HG03342 (cell line): ENCODE measurements at regions not wholly inside any gene's neighbourhood (a gene's known extent, or its start where the extent isn't known, plus 50 kb on each side); places are given as distances from the start of the nearest gene placed in this dataset.

Experiments used
- ATAC-seq: cut with Tn5 transposase; IDR thresholded peaks from one replicate; pipeline ENCODE4 v1.9.1; 2021; ENCODE audit warnings: mild to moderate bottlenecking, moderate library complexity; ENCODE audit not compliant: unreplicated experiment

DNA sequence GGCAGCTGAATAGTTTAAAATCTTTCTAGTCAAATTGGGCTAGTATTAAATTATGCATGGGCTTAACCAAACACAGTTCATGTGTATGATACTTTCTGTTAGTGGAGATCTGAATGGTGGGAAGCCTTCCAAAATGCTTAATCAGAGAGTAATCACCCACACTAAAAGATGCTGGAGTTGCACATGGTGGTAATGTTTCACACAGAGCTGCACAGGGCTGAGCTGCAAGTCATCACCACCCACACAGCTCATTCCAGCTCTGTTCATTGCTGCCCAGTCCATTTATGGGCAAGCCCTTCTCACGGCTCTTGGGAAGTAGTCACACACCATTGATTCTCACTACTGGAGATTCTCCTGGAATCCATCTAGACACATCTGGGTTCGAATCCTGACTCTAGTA lies 351.5 kb upstream of the KCNN2 start:
- no peak for ATAC-seq

DNA sequence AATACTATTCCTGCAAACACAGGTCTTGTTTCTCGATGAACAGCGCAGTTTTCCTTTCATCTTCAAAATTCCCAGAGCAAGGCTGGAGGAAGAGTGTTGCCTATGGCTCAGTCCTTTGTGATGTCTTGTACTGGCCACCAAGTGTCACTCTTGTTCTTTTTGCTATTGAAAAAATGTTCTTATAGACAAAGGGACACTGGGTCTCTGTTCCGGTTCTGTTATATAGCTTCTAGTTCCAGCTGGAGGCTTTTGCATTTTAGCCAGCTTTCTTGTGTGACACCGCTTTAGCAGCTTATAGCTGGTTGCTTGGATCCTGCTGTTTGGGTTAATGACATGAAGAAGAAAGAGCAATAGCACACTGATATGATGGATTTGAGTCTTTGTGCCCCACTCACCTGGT lies 343.7 kb upstream of the KCNN2 start:
- ATAC-seq: no peak

DNA sequence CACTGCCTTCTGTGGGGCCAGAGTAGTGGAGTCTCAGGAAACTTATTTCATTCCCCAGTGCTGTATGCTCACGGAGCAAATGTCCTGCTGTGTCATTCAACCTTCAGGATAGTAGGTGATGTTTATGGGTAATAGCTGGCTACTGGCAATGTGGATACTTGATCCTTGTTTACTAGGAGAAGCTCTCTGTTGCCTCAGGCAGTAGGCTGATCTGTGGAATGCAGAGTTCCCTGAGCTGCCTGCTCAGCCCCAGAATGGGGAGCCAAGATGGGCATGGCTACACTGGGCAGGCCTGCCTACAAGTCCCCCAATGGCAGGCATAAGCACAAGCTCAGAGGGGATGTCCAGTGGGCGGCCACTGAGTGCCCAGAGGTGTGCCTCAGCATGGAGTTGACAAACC lies 323.1 kb upstream of the KCNN2 start:
- ATAC-seq: no peak

DNA sequence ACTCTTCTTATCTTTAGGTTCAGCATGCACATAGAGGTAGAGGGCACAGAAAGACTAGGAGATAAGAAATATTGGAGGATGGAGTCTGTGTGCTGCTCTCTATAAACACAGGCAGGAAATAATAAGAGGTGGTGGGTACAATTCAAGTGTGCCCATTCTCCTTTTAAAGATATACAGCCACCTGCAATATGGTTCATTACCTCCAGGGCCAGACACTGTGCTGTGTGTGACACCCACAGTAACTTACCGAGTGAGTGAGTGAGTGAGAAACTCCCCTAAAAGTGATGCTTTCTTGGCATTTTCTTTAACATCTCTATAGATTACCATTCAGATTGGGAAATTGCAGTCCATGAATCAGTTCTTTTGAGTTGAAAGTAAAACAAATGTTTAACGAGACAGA lies 311.8 kb upstream of the KCNN2 start:
- no peak for ATAC-seq

DNA sequence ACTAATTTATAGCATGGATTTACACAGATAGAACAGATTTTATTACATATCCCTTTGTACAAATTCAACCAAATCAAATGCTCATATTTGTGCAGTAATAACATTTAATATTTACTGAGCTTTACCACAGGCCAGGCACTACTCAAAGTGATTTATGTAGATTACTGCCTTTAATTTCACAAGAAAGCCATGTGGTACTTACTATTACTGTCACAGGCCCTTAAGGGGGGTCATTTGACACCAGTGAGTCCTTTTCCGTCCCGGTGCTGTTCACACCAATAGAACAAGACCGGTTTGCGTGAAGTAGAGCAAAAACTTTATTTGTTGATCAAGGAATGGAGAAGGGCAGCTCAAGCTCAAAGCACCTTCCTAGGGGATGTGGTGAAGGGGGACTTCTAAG lies 308.5 kb upstream of the KCNN2 start:
- no peak for ATAC-seq

DNA sequence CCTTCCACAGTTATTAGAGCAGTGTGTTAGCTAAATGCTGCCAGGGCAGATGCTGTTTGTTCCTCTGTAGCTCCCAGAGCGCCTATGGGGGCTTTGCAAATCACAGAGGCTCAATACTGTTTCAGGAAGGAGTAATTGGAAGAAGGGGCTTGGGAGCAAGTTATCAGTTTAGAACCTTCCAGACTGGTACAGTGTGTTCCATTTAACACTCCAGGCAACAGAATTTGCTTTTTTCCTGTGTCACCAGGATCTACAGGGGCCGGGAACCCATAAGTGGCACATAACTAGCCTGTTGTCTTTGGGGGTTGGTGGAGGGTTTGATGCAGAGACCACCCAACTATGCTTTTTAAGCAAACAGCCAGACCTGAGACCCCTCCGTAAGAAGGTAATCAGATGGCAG lies 307.3 kb upstream of the KCNN2 start:
- no peak for ATAC-seq

DNA sequence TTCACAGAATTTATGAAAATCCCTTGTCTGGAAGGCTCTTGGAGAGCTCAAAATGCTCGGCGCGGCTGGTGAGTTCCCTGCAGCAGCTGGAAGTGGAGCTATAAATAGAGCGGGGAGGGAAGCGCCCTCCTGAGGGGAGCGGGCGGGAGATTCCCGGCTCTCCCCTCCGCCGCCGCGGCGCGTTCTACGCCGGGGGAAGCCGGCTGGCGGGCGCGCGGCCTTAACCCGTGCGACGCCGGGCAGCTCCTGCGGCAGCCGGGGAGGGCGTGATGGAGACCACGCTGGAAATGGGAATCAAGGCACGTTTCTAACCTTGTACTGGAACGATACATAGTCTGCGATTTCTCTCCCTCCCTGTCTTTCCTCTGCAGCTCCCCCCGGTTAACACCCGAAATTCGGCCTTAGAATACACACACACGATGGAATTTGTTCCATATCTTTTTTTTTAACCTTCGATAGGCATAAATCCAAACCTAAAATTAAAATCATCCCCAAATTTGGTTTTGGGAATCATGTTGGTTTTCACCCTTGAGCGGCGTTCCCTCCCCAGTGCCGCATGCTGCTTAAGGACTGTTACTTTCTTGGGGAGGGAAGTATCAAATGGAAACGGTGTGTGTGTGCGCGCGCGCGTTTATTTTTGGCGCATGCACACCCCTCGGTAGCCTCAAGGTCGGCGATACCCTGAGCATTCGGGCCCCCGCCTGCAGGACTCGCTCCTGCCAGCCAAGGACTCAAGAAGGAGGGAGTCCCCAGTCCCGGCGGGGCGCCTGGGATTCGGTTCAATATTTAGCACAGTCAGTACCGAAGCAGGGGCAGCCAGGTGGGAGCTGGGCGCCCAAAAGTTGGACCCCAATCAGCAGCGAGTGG lies 306.3 kb upstream of the KCNN2 start:
- ATAC-seq: no peak

DNA sequence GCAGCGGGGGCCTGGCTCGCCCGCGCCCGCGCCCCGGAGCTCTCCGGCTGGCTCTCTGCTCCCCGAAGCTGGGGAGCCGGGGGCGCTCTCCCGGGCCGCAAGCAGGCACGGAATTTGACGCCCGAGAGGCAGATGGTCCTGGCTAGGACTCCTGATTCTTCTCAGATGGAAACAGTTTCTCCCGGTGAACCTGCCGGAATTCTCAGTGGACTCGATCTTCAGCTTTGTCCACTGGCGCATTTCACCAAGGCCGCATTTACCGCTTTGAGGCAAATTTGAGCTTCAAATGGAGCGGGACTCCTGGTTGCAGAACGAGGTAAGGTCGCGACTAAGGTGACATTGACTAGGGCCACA lies 305.7 kb upstream of the KCNN2 start:
- ATAC-seq: no peak

DNA sequence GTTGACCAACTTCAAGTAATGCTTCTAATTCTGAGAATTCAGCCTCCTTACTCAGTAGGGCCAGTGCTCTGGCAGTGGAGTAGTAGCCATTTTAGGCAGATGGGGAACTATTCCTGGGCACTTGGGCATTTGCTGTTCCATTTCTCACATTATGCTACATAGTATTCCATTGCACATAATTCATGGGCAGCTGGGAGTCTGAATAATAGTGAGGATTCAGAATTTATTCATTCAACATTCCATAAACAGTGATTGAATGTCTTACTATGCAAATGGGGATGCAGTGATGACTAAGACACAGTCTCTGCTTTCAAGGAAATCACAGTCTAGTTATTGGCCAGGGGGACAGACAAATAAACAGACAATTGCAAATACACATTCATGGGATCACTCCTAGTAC lies 301.0 kb upstream of the KCNN2 start:
- ATAC-seq: no peak

DNA sequence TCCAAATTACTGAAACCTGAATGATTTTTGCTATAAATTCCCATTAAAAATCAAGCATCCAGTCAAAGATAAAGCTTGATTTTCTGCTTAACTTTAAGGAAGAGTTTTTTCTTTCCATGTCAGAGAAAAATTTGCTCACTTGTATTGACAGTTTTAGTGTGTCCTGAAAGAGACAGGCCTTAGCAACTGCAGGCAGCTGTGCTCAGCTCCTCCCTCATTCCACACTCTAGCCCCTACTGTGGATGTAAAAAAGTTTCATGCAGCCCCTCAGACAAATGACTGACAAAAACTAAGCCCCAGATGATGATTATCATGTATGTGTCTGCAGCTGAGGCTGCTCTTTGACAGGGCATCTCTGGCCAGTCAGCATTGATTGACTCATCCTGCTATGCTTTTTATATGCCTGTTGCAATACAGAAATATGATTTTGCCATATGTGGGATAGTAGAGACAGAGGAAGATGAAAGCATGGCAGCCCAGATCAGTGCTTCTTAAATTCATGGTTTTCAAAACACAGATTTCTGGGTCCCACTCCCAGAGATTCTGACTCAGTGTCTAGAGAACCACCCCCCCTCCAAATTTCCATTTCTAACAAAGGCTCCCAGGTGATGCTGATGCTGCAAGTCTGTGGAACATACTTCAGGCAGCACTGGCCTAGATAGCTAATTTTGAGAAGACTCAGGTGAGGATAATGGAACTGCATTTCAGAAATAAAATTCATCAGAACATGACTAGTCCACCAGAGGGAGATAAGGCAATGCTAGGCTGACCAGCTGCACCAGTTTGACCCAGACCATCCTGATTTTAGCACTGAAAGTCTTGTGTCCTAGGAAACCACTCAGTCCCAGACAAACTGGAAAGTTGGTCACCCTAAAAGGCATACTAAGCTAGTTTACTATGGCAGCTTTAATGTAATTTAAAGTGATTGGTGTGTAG lies 298.7 kb upstream of the KCNN2 start:
- ATAC-seq: no peak

DNA sequence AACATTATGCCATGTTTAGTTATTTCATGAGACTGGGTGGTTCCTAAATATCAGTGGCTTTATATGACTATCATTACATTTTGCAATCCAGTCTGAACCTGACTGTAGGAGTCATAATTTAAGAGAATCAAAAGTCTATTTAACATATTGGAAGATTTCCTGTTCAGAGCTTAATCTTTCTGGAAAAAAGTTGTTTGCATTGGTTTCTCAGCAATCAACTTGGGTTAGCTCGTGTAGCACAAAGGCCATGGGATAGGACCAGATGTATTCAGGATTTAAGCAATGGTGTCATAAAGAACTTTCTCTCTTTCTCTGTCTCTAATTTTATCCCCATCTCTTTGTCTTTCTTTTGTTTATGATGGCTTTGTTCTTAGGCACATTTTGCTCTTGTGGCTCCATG lies 296.0 kb upstream of the KCNN2 start:
- no peak for ATAC-seq

DNA sequence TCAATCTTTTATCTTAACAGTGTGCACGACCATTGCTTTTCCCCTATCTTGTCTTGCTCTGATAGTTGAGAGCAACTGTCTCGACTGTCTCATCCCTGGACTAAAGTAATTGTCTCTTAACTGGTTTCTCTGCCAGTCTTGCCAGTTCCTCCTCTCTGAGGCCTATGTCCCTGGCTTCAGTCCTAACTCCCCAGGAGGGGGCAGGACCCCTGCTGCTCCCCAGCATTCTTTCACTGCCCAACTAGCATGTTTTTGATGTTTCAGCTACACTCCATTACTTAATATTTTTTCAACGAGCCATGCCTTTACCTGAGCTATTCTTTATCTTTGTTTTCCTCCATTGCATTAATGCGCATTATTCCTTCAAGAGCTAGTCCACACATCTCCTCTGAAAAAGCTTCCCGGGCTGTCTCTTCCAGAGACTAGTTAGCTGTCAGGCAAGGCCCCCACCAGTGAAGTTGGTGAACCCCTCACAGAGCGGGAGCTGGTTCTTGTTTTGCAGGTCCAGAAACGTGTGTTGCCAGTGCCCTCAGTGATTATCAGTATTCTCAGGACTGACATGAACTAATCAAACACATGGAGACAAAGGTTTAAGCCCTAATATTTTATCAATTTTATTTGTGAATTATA lies 291.7 kb upstream of the KCNN2 start:
- ATAC-seq: no peak

DNA sequence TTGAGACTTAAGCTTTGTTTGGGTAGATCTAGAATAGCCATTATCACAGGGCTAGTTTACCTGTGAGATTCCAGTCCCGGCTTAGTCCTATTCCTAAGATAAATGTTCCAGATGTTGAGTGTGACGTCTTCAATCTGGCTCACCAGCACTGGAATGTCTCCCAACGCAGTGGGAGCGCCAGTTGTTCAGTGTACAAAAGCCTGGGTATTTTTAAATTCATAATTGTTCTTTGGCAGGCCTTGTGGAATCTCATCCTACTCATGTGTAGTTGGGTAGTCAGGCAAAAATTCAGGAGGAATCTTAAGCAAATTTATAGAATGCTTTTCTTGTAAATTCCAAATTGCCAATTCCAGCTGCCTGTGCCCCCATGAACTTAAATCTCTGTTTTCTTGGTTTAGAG lies 272.6 kb upstream of the KCNN2 start:
- no peak for ATAC-seq

DNA sequence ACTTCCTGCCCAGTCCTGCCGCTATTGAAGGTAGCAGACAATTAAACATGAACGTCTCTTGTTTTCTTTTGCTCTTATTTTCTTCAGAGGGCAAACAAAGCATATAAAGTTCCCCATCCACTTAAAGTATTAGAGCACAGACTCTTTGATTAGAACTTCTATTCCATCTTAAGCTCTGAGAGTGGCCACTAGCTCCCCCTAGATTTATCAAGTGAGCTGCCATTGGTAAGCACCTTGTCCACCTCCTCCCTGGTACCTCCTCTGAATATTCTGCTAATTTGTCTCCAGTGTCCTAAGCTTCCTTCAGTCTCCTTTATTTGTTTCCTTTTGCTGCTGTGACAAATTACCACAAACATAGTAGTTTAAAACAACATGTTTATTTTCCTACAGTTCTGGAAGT lies 264.3 kb upstream of the KCNN2 start:
- ATAC-seq: no peak

DNA sequence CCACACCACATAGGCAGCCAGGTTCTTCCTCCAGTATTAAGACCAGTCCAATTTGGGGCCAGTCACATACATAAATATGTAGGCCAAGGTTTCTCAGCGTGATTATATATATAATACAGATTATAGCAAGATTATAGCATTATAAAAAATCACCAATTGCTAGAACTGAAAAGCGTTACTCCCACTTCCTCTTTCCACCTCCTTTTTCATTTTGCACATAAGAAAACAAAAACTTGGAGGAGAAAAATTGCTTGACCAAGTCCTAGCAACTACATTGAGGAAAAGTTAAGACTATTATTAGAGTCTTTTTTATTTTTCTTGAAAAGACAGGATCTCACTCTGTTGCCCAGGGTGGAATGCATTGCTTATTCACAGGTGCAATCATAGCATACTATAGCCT lies 262.7 kb upstream of the KCNN2 start:
- no peak for ATAC-seq

DNA sequence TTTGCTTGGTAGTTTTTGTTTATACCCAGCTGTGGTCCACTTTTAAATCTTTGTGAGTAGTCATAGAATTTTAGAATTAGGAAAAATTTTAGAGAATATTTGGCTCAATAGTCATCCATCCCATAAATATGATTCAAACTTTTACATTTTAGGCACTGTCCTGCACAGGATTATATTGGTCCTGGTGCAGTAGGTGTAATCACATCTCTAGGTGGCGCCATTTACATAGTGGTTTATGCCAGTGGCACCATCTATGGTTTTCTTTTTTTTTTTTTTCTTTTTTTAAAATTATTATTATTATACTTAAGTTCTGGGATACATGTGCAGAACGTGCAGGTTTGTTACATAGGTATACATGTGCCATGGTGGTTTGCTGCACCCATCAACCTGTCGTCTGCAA lies 260.7 kb upstream of the KCNN2 start:
- peak; percentile 67 for ATAC-seq

DNA sequence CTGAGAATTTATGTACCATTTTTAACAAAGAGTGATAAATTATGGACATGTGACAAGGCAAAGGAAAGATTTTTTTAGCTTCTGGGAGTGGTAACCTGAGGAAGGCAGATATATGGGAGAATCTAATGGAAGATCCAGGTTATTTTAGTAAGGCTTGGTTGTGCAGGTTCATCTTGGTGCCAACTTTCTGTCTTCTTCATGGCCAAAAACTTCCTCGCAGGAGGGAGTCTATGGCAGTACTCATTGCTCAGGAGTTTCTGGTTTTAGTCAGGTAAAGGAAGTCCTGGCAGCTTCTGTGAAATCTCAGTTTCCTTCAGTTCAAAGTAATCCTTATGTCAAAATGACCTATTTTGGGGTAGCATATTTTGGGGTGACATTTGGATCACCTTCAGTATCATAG lies 248.3 kb upstream of the KCNN2 start:
- no peak for ATAC-seq

DNA sequence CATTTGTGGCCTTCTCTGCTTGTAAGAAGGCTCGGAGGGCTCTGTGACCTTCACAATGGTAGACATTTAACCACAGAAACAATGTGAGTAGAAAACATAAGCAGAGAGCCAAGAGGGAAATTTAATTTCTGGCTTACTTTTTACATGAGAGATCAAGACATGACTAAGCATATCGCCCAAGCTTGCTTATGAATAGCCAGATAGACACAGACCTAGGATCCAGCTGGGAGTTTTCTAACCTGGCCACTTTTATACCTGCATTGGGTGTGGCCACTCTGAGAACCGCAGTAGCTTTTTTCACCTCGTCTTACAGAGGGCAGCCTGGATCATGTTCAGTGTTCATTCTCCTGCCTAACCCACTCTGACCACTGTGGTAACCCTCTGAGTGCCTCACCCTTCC lies 244.9 kb upstream of the KCNN2 start:
- no peak for ATAC-seq

DNA sequence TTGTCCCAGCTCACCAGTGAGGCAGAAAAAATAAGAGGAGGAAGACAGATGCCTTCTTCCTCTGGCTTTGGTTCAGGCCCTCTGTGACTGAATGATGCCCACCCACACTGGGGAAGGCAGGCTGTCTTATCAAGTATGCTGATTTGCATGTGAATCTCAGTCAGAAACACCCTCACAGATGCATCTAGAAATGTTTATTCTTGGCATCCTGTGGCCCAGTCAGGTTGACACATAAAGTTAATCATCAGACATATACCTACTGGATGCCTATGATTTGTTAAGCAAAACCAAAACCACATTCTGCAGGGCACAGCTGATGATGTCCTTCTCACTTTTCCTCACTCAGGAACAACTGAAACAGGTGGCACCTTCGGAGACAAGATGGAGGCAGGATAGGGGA lies 243.4 kb upstream of the KCNN2 start:
- ATAC-seq: no peak

DNA sequence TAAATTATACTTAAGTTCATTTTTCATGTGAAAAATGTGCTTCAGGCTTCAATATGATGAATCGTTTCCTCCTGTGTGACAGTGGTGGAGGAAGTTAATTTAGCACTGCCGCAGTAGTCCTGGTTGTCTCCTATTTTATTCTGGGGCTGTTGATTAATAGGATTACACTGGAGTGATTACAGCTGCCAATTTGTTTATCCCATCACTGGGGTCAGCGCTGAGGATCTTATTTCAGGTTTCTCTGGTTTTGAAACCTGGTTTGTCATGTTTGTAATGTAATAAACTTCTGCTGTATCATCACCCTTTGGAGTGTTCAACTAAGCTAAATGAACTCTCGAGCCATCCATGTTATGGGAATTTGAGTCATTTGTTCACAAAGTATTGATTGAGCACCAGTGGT lies 241.7 kb upstream of the KCNN2 start:
- no peak for ATAC-seq

DNA sequence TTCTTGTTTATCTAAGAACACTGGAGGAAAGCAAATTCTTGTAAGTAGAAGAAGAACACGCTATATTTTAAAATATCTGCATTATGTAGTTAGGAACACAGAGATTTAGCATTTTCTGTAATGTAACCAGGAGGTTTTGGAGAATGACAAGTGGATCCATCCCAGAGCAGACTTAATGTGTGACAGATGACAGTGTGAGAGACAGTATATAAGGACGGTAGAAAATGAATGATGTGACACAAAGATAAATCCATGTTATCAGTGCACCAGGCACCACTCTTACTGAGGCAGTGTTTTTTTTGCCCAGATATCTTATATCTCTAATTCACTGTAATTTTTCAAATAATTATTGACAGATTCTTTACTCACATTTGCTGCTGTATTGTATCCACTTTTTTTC lies 239.0 kb upstream of the KCNN2 start:
- ATAC-seq: no peak

DNA sequence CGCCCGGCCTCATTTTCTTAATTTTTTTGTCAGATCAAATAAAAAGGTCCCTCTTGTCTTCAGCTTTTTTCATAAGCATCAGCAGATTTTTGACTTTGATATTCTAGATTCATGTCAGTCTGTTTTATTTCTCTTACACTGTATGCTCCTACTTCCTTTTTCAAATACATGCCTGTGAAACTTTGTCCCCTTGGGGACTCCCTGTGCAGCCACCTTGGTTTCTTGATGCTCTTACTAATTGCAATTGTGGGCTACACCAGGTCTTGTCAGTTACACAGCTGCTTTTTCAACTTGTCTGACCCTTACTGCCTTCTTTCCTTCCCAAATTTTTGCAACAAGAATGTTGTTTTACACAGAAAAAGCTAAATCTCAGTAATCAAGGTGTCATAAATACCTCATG lies 238.2 kb upstream of the KCNN2 start:
- ATAC-seq: no peak
